ENCODE measurements at regions not wholly inside any gene's neighbourhood (a gene's known extent, or its start where the extent isn't known, plus 50 kb on each side); places are given as distances from the start of the nearest gene placed in this dataset.

DNA sequence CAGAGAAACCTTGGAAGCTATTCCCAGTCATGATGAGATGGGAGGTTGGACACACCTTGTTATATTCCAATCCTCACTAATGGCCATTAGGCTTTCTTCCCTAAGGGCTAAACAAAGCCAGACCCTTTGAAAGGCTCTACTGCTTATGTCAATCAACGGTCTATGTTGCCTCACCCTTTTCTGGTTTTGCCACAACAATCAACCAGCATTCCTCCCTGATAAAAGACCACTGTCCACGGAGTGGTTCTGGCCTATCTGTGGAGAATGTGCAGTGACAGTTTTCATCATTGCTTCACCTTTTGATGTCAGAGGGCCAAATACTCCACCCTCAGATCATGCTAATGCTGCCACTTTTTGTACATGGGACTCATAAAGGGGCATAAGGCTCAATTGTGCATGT, 913.4 kb downstream of the RPA4 start:
- no peak overlapping the region for H3K4me3 ChIP-seq
- TF ChIP-seq, protein P1, sequence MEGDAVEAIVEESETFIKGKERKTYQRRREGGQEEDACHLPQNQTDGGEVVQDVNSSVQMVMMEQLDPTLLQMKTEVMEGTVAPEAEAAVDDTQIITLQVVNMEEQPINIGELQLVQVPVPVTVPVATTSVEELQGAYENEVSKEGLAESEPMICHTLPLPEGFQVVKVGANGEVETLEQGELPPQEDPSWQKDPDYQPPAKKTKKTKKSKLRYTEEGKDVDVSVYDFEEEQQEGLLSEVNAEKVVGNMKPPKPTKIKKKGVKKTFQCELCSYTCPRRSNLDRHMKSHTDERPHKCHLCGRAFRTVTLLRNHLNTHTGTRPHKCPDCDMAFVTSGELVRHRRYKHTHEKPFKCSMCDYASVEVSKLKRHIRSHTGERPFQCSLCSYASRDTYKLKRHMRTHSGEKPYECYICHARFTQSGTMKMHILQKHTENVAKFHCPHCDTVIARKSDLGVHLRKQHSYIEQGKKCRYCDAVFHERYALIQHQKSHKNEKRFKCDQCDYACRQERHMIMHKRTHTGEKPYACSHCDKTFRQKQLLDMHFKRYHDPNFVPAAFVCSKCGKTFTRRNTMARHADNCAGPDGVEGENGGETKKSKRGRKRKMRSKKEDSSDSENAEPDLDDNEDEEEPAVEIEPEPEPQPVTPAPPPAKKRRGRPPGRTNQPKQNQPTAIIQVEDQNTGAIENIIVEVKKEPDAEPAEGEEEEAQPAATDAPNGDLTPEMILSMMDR (IDR thresholded peaks at IDR 0.05) = no peak
- TF ChIP-seq POLR2A (IDR thresholded peaks at IDR 0.05) = no peak

DNA sequence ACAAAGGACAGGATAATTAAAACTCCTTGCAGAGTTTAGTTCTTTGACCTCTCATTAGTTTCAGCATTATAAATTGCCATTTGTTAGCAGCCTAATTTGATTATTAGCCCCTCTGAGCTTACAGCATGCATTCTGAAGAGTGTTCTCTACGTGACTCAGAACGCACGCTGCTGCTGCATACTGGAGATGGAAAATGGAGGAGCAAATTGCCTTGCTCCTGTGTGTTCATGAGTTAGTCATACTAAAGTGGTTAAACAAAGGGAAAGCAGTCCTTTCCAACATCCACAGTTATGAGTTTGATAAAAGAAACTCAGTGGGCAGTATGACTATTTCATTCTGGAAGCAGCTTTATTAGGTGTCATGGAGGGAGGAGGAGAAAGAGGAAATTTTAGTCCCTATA, 922.5 kb downstream of the RPA4 start:
- no peak for DNase-seq
- no peaks in the 10 kb centered on the region for H3K36me3 ChIP-seq
- H3K4me3 ChIP-seq = no peak overlapping the region
- no peaks in the 10 kb centered on the region for H3K27me3 ChIP-seq
- no peaks in the 10 kb centered on the region for H3K9me3 ChIP-seq
- no peaks in the 10 kb centered on the region for H3K4me1 ChIP-seq
- no peak overlapping the region for H3K27ac ChIP-seq
- no peak for TF ChIP-seq POLR2A (IDR thresholded peaks at IDR 0.05)
- TF ChIP-seq, protein P1 (IDR thresholded peaks at IDR 0.05) = no peak

More for the DNA sequence above, 913.4 kb downstream of the RPA4 start:
- no peaks in the 10 kb centered on the region for H3K4me1 ChIP-seq
- no peaks in the 10 kb centered on the region for H3K9me3 ChIP-seq
- H3K36me3 ChIP-seq = no peaks in the 10 kb centered on the region
- no peak for DNase-seq
- no peak overlapping the region for H3K27ac ChIP-seq
- no peaks in the 10 kb centered on the region for H3K27me3 ChIP-seq

DNA sequence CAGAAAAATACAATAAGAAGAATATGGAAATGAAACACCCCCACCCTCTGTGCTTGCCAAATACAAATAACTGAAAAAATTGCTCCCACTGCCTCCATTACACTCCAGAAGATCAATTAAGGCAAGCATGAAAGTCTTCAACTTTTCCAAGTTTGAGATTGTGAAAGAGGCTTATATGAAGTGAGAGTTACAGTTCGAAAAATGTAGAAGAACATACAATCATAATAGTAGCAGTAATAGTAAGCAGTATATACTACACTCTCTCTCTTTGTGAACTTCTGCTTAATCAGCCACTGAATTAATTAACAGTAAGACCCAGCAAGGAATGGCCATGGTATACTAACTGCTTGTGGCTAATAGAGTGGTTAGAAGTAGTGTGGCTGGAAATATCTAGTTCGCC, 923.2 kb downstream of the RPA4 start:
- Histone ChIP-seq H3K27ac (no peak overlapping the region), H3K4me1 (no peaks in the 10 kb centered on the region), H3K4me3 (no peak overlapping the region), H3K36me3 (no peaks in the 10 kb centered on the region), H3K9me3 (no peaks in the 10 kb centered on the region), H3K27me3 (no peaks in the 10 kb centered on the region)
- DNase-seq = no peak
- no peak for TF ChIP-seq POLR2A (IDR thresholded peaks at IDR 0.05)
- TF ChIP-seq, protein P1 (IDR thresholded peaks at IDR 0.05) = no peak

DNA sequence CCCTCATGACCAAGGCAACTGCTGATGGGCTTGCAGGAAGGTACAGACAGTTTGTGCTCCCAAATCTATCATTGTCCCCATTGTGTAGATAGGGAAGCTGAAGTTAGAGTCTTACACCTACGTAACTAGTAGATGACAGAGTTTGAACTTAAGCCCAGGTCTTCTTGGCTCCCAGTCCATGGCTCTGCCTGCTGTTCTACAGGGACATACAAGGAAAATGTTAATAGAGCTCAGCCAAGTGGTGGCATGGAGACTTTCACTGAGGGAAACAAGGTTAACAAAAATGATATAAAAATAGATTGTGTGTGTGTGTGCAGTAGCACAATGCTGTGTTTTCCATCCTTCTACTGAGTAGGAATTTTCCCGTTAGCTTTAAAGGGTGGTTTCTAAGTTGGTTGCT, 936.5 kb downstream of the RPA4 start:
- no peaks in the 10 kb centered on the region for H3K36me3 ChIP-seq
- H3K9me3 ChIP-seq = no peaks in the 10 kb centered on the region
- no peak overlapping the region for H3K27ac ChIP-seq
- no peak for DNase-seq
- no peak overlapping the region for H3K4me3 ChIP-seq
- no peaks in the 10 kb centered on the region for H3K27me3 ChIP-seq
- TF ChIP-seq, protein P1 (IDR thresholded peaks at IDR 0.05) = no peak
- no peak for TF ChIP-seq POLR2A (IDR thresholded peaks at IDR 0.05)
- H3K4me1 ChIP-seq = no peaks in the 10 kb centered on the region

DNA sequence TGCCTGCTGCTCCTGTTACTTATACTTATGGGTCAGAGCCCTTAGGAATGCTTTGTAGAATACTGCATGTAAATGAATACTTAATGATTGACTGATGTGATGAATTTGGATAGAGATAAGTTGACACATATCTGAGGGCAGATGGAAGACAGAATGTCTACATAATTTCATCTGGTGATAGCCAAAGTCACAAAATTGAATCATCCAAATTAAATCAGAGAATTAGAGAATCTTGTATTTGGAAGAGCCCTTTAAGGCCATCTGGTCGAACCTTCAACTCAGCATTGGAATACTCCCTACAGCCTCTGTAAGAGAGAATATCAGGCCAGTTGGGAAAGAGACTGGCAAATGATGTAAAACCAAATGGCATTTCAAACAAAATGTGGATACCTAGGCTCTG, 944.8 kb downstream of the RPA4 start:
- TF ChIP-seq, protein P1 (IDR thresholded peaks at IDR 0.05) = no peak
- no peak for TF ChIP-seq POLR2A (IDR thresholded peaks at IDR 0.05)
- DNase-seq = no peak
- H3K36me3 ChIP-seq = no peaks in the 10 kb centered on the region
- no peaks in the 10 kb centered on the region for H3K9me3 ChIP-seq
- H3K4me1 ChIP-seq = no peaks in the 10 kb centered on the region
- no peak overlapping the region for H3K27ac ChIP-seq
- H3K27me3 ChIP-seq = no peaks in the 10 kb centered on the region
- H3K4me3 ChIP-seq = no peak overlapping the region

DNA sequence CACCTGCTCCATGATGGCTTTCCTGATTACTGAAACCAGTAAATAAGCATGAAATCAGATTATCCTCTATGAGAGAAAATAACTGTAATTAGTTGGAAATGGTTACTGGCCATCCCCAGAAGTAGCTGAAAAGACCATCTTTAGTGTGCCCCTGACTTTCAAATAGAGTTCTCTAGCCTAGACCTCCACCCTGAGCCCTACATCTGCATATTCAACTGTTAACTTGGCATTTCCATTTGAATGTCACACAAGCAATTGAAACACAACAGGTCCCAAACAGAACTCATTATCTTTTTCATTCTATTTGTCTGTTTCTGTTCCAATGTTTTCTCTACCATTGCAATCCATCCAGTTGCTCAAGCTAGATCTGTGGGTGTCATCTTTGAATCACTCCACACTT, 952.3 kb downstream of the RPA4 start:
- DNase-seq = no peak
- no peaks in the 10 kb centered on the region for H3K27me3 ChIP-seq
- no peak overlapping the region for H3K27ac ChIP-seq
- no peak for TF ChIP-seq POLR2A (IDR thresholded peaks at IDR 0.05)
- TF ChIP-seq, protein P1 (IDR thresholded peaks at IDR 0.05) = no peak
- no peak overlapping the region for H3K4me3 ChIP-seq
- no peaks in the 10 kb centered on the region for H3K9me3 ChIP-seq
- no peaks in the 10 kb centered on the region for H3K4me1 ChIP-seq
- H3K36me3 ChIP-seq = no peaks in the 10 kb centered on the region
